ENCODE measurements at regions not wholly inside any gene's neighbourhood (a gene's known extent, or its start where the extent isn't known, plus 50 kb on each side); places are given as distances from the start of the nearest gene placed in this dataset.

- TF ChIP-seq, protein P1, sequence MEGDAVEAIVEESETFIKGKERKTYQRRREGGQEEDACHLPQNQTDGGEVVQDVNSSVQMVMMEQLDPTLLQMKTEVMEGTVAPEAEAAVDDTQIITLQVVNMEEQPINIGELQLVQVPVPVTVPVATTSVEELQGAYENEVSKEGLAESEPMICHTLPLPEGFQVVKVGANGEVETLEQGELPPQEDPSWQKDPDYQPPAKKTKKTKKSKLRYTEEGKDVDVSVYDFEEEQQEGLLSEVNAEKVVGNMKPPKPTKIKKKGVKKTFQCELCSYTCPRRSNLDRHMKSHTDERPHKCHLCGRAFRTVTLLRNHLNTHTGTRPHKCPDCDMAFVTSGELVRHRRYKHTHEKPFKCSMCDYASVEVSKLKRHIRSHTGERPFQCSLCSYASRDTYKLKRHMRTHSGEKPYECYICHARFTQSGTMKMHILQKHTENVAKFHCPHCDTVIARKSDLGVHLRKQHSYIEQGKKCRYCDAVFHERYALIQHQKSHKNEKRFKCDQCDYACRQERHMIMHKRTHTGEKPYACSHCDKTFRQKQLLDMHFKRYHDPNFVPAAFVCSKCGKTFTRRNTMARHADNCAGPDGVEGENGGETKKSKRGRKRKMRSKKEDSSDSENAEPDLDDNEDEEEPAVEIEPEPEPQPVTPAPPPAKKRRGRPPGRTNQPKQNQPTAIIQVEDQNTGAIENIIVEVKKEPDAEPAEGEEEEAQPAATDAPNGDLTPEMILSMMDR (IDR thresholded peaks at IDR 0.05), result no peak
- TF ChIP-seq EZH2 (IDR thresholded peaks at IDR 0.05; ENCODE audit: borderline replicate concordance, insufficient read depth, low read depth, low read length, poor library complexity, severe bottlenecking), result no peak
Measured at GRCh38 chr3:177928172-177928873, 607.9 kb upstream of the KCNMB2 start.
